Astrocyte of the spinal cord (primary cell): ENCODE measurements at regions not wholly inside any gene's neighbourhood (a gene's known extent, or its start where the extent isn't known, plus 50 kb on each side); places are given as distances from the start of the nearest gene placed in this dataset.
"Not testable (repeated sequence)": the region's sequence is repeated elsewhere in the genome, so short reads cannot be mapped to it uniquely, and the experiment has no call there.

Source experiments
- DNase-seq: peaks from one replicate; pipeline ENCODE4 v3.0.0; 2011; ENCODE audit warnings: low read depth, low spot score
- H3K4me3 ChIP-seq: 2 replicates; pipeline ENCODE4 v1.5.1; 2011; ENCODE audit warnings: low read depth, mild to moderate bottlenecking, low read length, moderate library complexity
- CTCF ChIP-seq: IDR thresholded peaks from 2 replicates; pipeline ENCODE4 v1.5.1; 2012; ENCODE audit warnings: low read depth, mild to moderate bottlenecking, low read length, inconsistent platforms
- in situ Hi-C: cut with HindIII; loops from 2 replicates; pipeline ENCODE4 v1.10.0; 2017; ENCODE audit warnings: low sequenced_read_pairs

- DNase-seq, result no peak
- in situ Hi-C loops, result no loop called here
- TF ChIP-seq CTCF, result no peak
- H3K4me3 ChIP-seq, result no peak overlapping the region
Measured at GRCh38 chr13:71359641-71360040, 507.4 kb downstream of the DACH1 start.

- no peak for TF ChIP-seq CTCF
- no peak for DNase-seq
- H3K4me3 ChIP-seq, result no peak overlapping the region
- in situ Hi-C loops, result no loop called here
Measured at GRCh38 chr13:71358218-71358617, 508.8 kb downstream of the DACH1 start.

- TF ChIP-seq CTCF, result no peak
- DNase-seq, result no peak
- in situ Hi-C loops, result no loop called here
- H3K4me3 ChIP-seq, result no peak overlapping the region
Measured at GRCh38 chr13:71355010-71355409, 512.0 kb downstream of the DACH1 start.

- H3K4me3 ChIP-seq, result no peak overlapping the region
- in situ Hi-C loops, result no loop called here
- no peak for DNase-seq
- TF ChIP-seq CTCF, result no peak
Measured at GRCh38 chr13:71350886-71351285, 516.1 kb downstream of the DACH1 start.

GRCh38 chr13:71345856-71346255 is 521.1 kb downstream of the DACH1 start:
- DNase-seq, in situ Hi-C loops, H3K4me3 ChIP-seq: not testable (repeated sequence)

- in situ Hi-C loops, result no loop called here
- TF ChIP-seq CTCF, result no peak
- no peak overlapping the region for H3K4me3 ChIP-seq
- no peak for DNase-seq
Measured at GRCh38 chr13:71339736-71340135, 527.3 kb downstream of the DACH1 start.

GRCh38 chr13:71339005-71339404 is 528.0 kb downstream of the DACH1 start:
- H3K4me3 ChIP-seq, result no peak overlapping the region
- in situ Hi-C loops, result no loop called here
- TF ChIP-seq CTCF, result no peak
- no peak for DNase-seq
